ENCODE measurements at regions not wholly inside any gene's neighbourhood (a gene's known extent, or its start where the extent isn't known, plus 50 kb on each side); places are given as distances from the start of the nearest gene placed in this dataset.

DNA sequence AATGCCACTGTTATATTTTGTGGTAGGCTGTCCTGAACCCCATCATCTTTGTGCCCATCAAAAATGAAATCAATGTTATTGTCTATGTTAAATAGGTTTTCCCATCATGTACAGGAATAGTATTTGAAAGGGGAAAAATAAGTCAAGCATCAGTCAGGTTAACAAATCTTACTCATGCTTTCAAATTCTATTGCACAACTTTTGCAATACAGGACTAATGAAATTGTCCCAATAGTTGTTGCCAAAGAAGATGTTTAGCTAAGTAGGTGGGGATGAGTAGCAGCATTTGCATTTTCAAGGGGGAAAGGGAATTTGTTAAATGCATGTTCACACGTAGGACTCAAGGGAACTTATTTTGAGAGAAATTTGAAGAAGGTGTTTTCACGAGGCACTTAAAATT is 962.1 kb downstream of the JRKL start:
- TF ChIP-seq, protein P1, sequence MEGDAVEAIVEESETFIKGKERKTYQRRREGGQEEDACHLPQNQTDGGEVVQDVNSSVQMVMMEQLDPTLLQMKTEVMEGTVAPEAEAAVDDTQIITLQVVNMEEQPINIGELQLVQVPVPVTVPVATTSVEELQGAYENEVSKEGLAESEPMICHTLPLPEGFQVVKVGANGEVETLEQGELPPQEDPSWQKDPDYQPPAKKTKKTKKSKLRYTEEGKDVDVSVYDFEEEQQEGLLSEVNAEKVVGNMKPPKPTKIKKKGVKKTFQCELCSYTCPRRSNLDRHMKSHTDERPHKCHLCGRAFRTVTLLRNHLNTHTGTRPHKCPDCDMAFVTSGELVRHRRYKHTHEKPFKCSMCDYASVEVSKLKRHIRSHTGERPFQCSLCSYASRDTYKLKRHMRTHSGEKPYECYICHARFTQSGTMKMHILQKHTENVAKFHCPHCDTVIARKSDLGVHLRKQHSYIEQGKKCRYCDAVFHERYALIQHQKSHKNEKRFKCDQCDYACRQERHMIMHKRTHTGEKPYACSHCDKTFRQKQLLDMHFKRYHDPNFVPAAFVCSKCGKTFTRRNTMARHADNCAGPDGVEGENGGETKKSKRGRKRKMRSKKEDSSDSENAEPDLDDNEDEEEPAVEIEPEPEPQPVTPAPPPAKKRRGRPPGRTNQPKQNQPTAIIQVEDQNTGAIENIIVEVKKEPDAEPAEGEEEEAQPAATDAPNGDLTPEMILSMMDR (conservative IDR thresholded peaks at IDR 0.05), result no peak
- no peak overlapping the region for H2BK5ac ChIP-seq (ENCODE audit: insufficient read length, low read length)
- H3K27ac ChIP-seq (ENCODE audit: insufficient read length, low read depth, low read length), result no peak overlapping the region
- no peak overlapping the region for H4K5ac ChIP-seq (ENCODE audit: insufficient read length, low read depth, low read length)
- no peak overlapping the region for H3K14ac ChIP-seq (ENCODE audit: insufficient read depth, low read length)
- no peak overlapping the region for H3T11ph ChIP-seq (ENCODE audit: low read length)
- no peak overlapping the region for H4K91ac ChIP-seq (ENCODE audit: insufficient read length, low read depth, low read length)
- H3K27me3 Mint-ChIP-seq (ENCODE audit: low read depth), result no peaks in the 10 kb centered on the region
- no peak for DNase-seq
- peaks cover 15 to 36% of the 10 kb centered on the region in 2 experiments for H3K4me1 Mint-ChIP-seq
- H2BK20ac ChIP-seq (ENCODE audit: low read depth, low read length, poor library complexity, severe bottlenecking), result no peak overlapping the region
- no peaks in the 10 kb centered on the region; a peak in 1 of 5 replicates for H3K9me3 Mint-ChIP-seq
- H3K4me1 ChIP-seq (ENCODE audit: insufficient read depth, low read length), result no peaks in the 10 kb centered on the region
- WGBS (ENCODE audit: extremely low coverage, insufficient read length, low lambda C conversion rate), result no CpG with 5 or more reads among the region's 2 CpGs
- no peaks in the 10 kb centered on the region for H3K27me3 ChIP-seq (ENCODE audit: insufficient read depth, low read length)
- H3K9ac ChIP-seq (ENCODE audit: extremely low read depth, insufficient read length, low read length), result no peak overlapping the region
- no peaks in the 10 kb centered on the region for H3K36me3 Mint-ChIP-seq (ENCODE audit: insufficient read depth in 1 of 3, low read depth in 3 of 3)
- H2BK12ac ChIP-seq (ENCODE audit: insufficient read length, low read depth, low read length), result no peak overlapping the region
- H3K79me2 ChIP-seq (ENCODE audit: insufficient read depth, low read length), result no peaks in the 10 kb centered on the region
- no peak overlapping the region for H3K18ac ChIP-seq (ENCODE audit: insufficient read length, low read depth, low read length)
- H3K27ac Mint-ChIP-seq, result no peak overlapping the region
- no peak overlapping the region for H2AFZ ChIP-seq (ENCODE audit: low read length)
- H3K23me2 ChIP-seq (ENCODE audit: insufficient read length, low read depth, low read length, poor library complexity, severe bottlenecking), result no peaks in the 10 kb centered on the region
- no peaks in the 10 kb centered on the region for H3K9me3 ChIP-seq (ENCODE audit: control insufficient read depth, low read depth, low read length)
- H2BK120ac ChIP-seq (ENCODE audit: low read depth, low read length, poor library complexity, severe bottlenecking), result no peak overlapping the region
- no peaks in the 10 kb centered on the region for H4K20me1 ChIP-seq (ENCODE audit: control insufficient read depth, insufficient read depth, insufficient read length)
- H4K8ac ChIP-seq (replicated peaks; ENCODE audit: insufficient read length, low read depth, low read length), result no peak overlapping the region
- no peak overlapping the region for H3K56ac ChIP-seq (ENCODE audit: insufficient read length, low read depth, low read length)
- no peak overlapping the region for H3K23ac ChIP-seq (ENCODE audit: insufficient read length, low read depth, low read length)
- no peak overlapping the region for H3K4me3 Mint-ChIP-seq
- H2AK5ac ChIP-seq (ENCODE audit: insufficient read length, low read length), result no peak overlapping the region
- H2BK15ac ChIP-seq (ENCODE audit: low read depth, low read length), result no peak overlapping the region
- no peak overlapping the region for H3K4me2 ChIP-seq (ENCODE audit: insufficient read depth, insufficient read length, low read length)
- H3K79me1 ChIP-seq (ENCODE audit: insufficient read depth, low read depth, low read length, poor library complexity, severe bottlenecking), result no peaks in the 10 kb centered on the region
- H3K4ac ChIP-seq (ENCODE audit: low read depth, low read length), result no peak overlapping the region
